ENCODE measurements at regions not wholly inside any gene's neighbourhood (a gene's known extent, or its start where the extent isn't known, plus 50 kb on each side); places are given as distances from the start of the nearest gene placed in this dataset.
A peak's percentile ranks its signal among the peaks of the same experiment; 100 is the strongest.

- Histone ChIP-seq H3K27ac (no peak overlapping the region), H3K27me3 (no peaks in the 10 kb centered on the region), H3K36me3 (no peaks in the 10 kb centered on the region), H3K4me3 (no peak overlapping the region), H3K4me1 (ENCODE audit: low read depth) (peaks cover 8% of the 10 kb centered on the region), H3K9me3 (ENCODE audit: low read depth) (no peaks in the 10 kb centered on the region)
- DNase-seq (ENCODE audit: low read depth in 1 of 2, low spot score in 1 of 2) = no peak
- TF ChIP-seq CTCF (IDR thresholded peaks at IDR 0.05; ENCODE audit: low read depth, low read length) = no peak
Measured at GRCh38 chr15:91752081-91752785, 101.3 kb upstream of the SLCO3A1 start.

- Histone ChIP-seq H3K27ac (peak overlapping the region; percentile 67), H3K4me3 (no peak overlapping the region), H3K9me3 (ENCODE audit: low read depth) (no peaks in the 10 kb centered on the region), H3K4me1 (ENCODE audit: low read depth) (peaks cover 8% of the 10 kb centered on the region), H3K36me3 (no peaks in the 10 kb centered on the region), H3K27me3 (no peaks in the 10 kb centered on the region)
- DNase-seq (ENCODE audit: low read depth in 1 of 2, low spot score in 1 of 2) = peak in 1 of 2 donors; percentile 78
- no peak for TF ChIP-seq CTCF (IDR thresholded peaks at IDR 0.05; ENCODE audit: low read depth, low read length)
Measured at GRCh38 chr15:91759560-91759959, 93.9 kb upstream of the SLCO3A1 start.

GRCh38 chr15:91765660-91766059, 87.8 kb upstream of the SLCO3A1 start:
- no peak for TF ChIP-seq CTCF (IDR thresholded peaks at IDR 0.05; ENCODE audit: low read depth, low read length)

GRCh38 chr15:91769476-91769875, 84.0 kb upstream of the SLCO3A1 start:
- no peak for DNase-seq (ENCODE audit: low read depth in 1 of 2, low spot score in 1 of 2)
- no peaks in the 10 kb centered on the region for H3K9me3 ChIP-seq (ENCODE audit: low read depth)

More at GRCh38 chr15:91765660-91766059, 87.8 kb upstream of the SLCO3A1 start:
- DNase-seq (ENCODE audit: low read depth in 1 of 2, low spot score in 1 of 2) = no peak
- H3K36me3 ChIP-seq = no peaks in the 10 kb centered on the region
- H3K4me3 ChIP-seq = no peak overlapping the region
- no peaks in the 10 kb centered on the region for H3K27me3 ChIP-seq
- H3K9me3 ChIP-seq (ENCODE audit: low read depth) = no peaks in the 10 kb centered on the region
- H3K4me1 ChIP-seq (ENCODE audit: low read depth) = no peaks in the 10 kb centered on the region
- no peak overlapping the region for H3K27ac ChIP-seq

GRCh38 chr15:91769894-91770293, 83.6 kb upstream of the SLCO3A1 start:
- Histone ChIP-seq H3K4me1 (ENCODE audit: low read depth) (no peaks in the 10 kb centered on the region), H3K27me3 (no peaks in the 10 kb centered on the region), H3K36me3 (no peaks in the 10 kb centered on the region), H3K27ac (no peak overlapping the region), H3K4me3 (no peak overlapping the region), H3K9me3 (ENCODE audit: low read depth) (no peaks in the 10 kb centered on the region)
- TF ChIP-seq CTCF (IDR thresholded peaks at IDR 0.05; ENCODE audit: low read depth, low read length) = no peak
- no peak for DNase-seq (ENCODE audit: low read depth in 1 of 2, low spot score in 1 of 2)

More at GRCh38 chr15:91769476-91769875, 84.0 kb upstream of the SLCO3A1 start:
- no peak overlapping the region for H3K4me3 ChIP-seq
- H3K4me1 ChIP-seq (ENCODE audit: low read depth) = no peaks in the 10 kb centered on the region
- no peaks in the 10 kb centered on the region for H3K36me3 ChIP-seq
- H3K27ac ChIP-seq = no peak overlapping the region
- TF ChIP-seq CTCF (IDR thresholded peaks at IDR 0.05; ENCODE audit: low read depth, low read length) = no peak
- H3K27me3 ChIP-seq = no peaks in the 10 kb centered on the region

Measured in cardiac muscle cell (in vitro differentiated cells and primary cell).